SJCRH30 (cell line): ENCODE measurements at regions not wholly inside any gene's neighbourhood (a gene's known extent, or its start where the extent isn't known, plus 50 kb on each side); places are given as distances from the start of the nearest gene placed in this dataset.
"Not testable (repeated sequence)": the region's sequence is repeated elsewhere in the genome, so short reads cannot be mapped to it uniquely, and the experiment has no call there.

ENCODE experiments used
- DNase-seq, 2 experiments: peaks; one replicate each; pipeline ENCODE4 v3.0.0-alpha.2; 2015 to 2020
- H3K27ac ChIP-seq: fragments of 250-450 bp; sonication (Bioruptor Pico); 2 replicates; pipeline ENCODE4 v1.5.1; 2020; ENCODE audit warnings: mild to moderate bottlenecking, moderate library complexity
- H3K27me3 ChIP-seq: fragments of 250-450 bp; sonication (Bioruptor Pico); 2 replicates; pipeline ENCODE4 v1.5.1; 2020; ENCODE audit warnings: mild to moderate bottlenecking, moderate library complexity
- H3K36me3 ChIP-seq: fragments of 250-450 bp; sonication (Bioruptor Pico); 2 replicates; pipeline ENCODE4 v1.5.1; 2020; ENCODE audit warnings: mild to moderate bottlenecking, moderate library complexity
- H3K4me1 ChIP-seq: fragments of 250-450 bp; sonication (Bioruptor Pico); 2 replicates; pipeline ENCODE4 v1.5.1; 2020; ENCODE audit warnings: mild to moderate bottlenecking, moderate library complexity
- H3K4me3 ChIP-seq: fragments of 250-450 bp; sonication (Bioruptor Pico); 2 replicates; pipeline ENCODE4 v1.5.1; 2020; ENCODE audit warnings: mild to moderate bottlenecking, moderate library complexity
- H3K9me3 ChIP-seq: fragments of 250-450 bp; sonication (Bioruptor Pico); replicated peaks from 2 replicates; pipeline ENCODE4 v1.5.1; 2020; ENCODE audit warnings: mild to moderate bottlenecking, moderate library complexity

GRCh38 chr9:117649126-117649525 lies 55.1 kb upstream of the TLR4 start:
- Histone ChIP-seq H3K9me3 (no peaks in the 10 kb centered on the region), H3K27ac (no peak overlapping the region), H3K4me3 (no peak overlapping the region), H3K36me3 (no peaks in the 10 kb centered on the region), H3K27me3 (peaks cover 4% of the 10 kb centered on the region; the same call in 1 of the 2 replicates), H3K4me1 (no peaks in the 10 kb centered on the region)
- DNase-seq = no peak

GRCh38 chr9:117644932-117645636 lies 59.1 kb upstream of the TLR4 start:
- peak overlapping the region; percentile 23; the same call in 1 of the 2 replicates for H3K4me3 ChIP-seq
- H3K27me3 ChIP-seq = peaks cover 2% of the 10 kb centered on the region; the same call in 1 of the 2 replicates
- no peak overlapping the region; the same call in 1 of the 2 replicates for H3K27ac ChIP-seq
- DNase-seq = no peak
- no peaks in the 10 kb centered on the region for H3K36me3 ChIP-seq
- H3K4me1 ChIP-seq = no peaks in the 10 kb centered on the region
- no peaks in the 10 kb centered on the region for H3K9me3 ChIP-seq

GRCh38 chr9:117644133-117644931 lies 59.9 kb upstream of the TLR4 start:
- Histone ChIP-seq H3K4me1 (no peaks in the 10 kb centered on the region), H3K27ac (peak overlapping the region; percentile 7; the same call in 1 of the 2 replicates), H3K4me3 (peak overlapping the region; percentile 23), H3K27me3 (no peaks in the 10 kb centered on the region), H3K9me3 (no peaks in the 10 kb centered on the region), H3K36me3 (no peaks in the 10 kb centered on the region)
- DNase-seq = peak; percentile 74 to 91

- no peaks in the 10 kb centered on the region for H3K4me1 ChIP-seq
- H3K4me3 ChIP-seq = no peak overlapping the region
- DNase-seq = no peak
- H3K27ac ChIP-seq = no peak overlapping the region
- H3K36me3 ChIP-seq = no peaks in the 10 kb centered on the region
- H3K9me3 ChIP-seq = no peaks in the 10 kb centered on the region; the same call in 1 of the 2 replicates
- no peaks in the 10 kb centered on the region for H3K27me3 ChIP-seq
Observed at GRCh38 chr9:117643288-117643654, 60.9 kb upstream of the TLR4 start.

GRCh38 chr9:117642571-117643287 lies 61.5 kb upstream of the TLR4 start:
- H3K27me3 ChIP-seq, H3K27ac ChIP-seq, H3K9me3 ChIP-seq, H3K4me1 ChIP-seq, H3K4me3 ChIP-seq, H3K36me3 ChIP-seq: not testable (repeated sequence)
- DNase-seq = peak in 1 of 2 experiments; percentile 3

- no peak overlapping the region for H3K27ac ChIP-seq
- H3K36me3 ChIP-seq = no peaks in the 10 kb centered on the region
- DNase-seq = no peak
- H3K4me1 ChIP-seq = no peaks in the 10 kb centered on the region
- no peak overlapping the region for H3K4me3 ChIP-seq
- H3K9me3 ChIP-seq = no peaks in the 10 kb centered on the region; the same call in 1 of the 2 replicates
- H3K27me3 ChIP-seq = no peaks in the 10 kb centered on the region
Observed at GRCh38 chr9:117636681-117637080, 67.5 kb upstream of the TLR4 start.

- H3K36me3 ChIP-seq = no peaks in the 10 kb centered on the region
- no peaks in the 10 kb centered on the region for H3K4me1 ChIP-seq
- peaks cover 13% of the 10 kb centered on the region; the same call in 1 of the 2 replicates for H3K9me3 ChIP-seq
- no peak overlapping the region for H3K4me3 ChIP-seq
- DNase-seq = no peak
- no peaks in the 10 kb centered on the region for H3K27me3 ChIP-seq
- no peak overlapping the region for H3K27ac ChIP-seq
Observed at GRCh38 chr9:117625154-117625553, 79.0 kb upstream of the TLR4 start.

- DNase-seq = no peak
- Histone ChIP-seq H3K27me3 (no peaks in the 10 kb centered on the region), H3K9me3 (peaks cover 13% of the 10 kb centered on the region; the same call in 1 of the 2 replicates), H3K27ac (no peak overlapping the region), H3K4me1 (no peaks in the 10 kb centered on the region), H3K36me3 (no peaks in the 10 kb centered on the region), H3K4me3 (no peak overlapping the region)
Observed at GRCh38 chr9:117624106-117624505, 80.1 kb upstream of the TLR4 start.

- peaks cover 1% of the 10 kb centered on the region for H3K4me1 ChIP-seq
- no peak overlapping the region for H3K4me3 ChIP-seq
- DNase-seq = no peak
- H3K9me3 ChIP-seq = peaks cover 13% of the 10 kb centered on the region; the same call in 1 of the 2 replicates
- no peaks in the 10 kb centered on the region for H3K27me3 ChIP-seq
- no peak overlapping the region for H3K27ac ChIP-seq
- H3K36me3 ChIP-seq = no peaks in the 10 kb centered on the region
Observed at GRCh38 chr9:117622347-117622746, 81.9 kb upstream of the TLR4 start.

GRCh38 chr9:117616431-117616831 lies 87.8 kb upstream of the TLR4 start:
- peak; percentile 55 to 59 for DNase-seq
- peak overlapping the region; percentile 4; the same call in 1 of the 2 replicates for H3K4me3 ChIP-seq
- H3K36me3 ChIP-seq = no peaks in the 10 kb centered on the region
- H3K27ac ChIP-seq = peak overlapping the region; percentile 41
- no peaks in the 10 kb centered on the region for H3K27me3 ChIP-seq
- H3K9me3 ChIP-seq = no peaks in the 10 kb centered on the region
- peaks cover 15% of the 10 kb centered on the region for H3K4me1 ChIP-seq

GRCh38 chr9:117612317-117612716 lies 91.9 kb upstream of the TLR4 start:
- no peak overlapping the region for H3K4me3 ChIP-seq
- no peaks in the 10 kb centered on the region for H3K9me3 ChIP-seq
- H3K4me1 ChIP-seq = peaks cover 19% of the 10 kb centered on the region
- no peaks in the 10 kb centered on the region for H3K27me3 ChIP-seq
- H3K27ac ChIP-seq = no peak overlapping the region
- no peaks in the 10 kb centered on the region for H3K36me3 ChIP-seq
- no peak for DNase-seq

- Histone ChIP-seq H3K27me3 (0 out of 2 replicates have a peak, but pooled peaks cover 5% of the 10 kb centered on the region), H3K27ac (no peak overlapping the region), H3K9me3 (peaks cover 5% of the 10 kb centered on the region), H3K36me3 (no peaks in the 10 kb centered on the region), H3K4me1 (no peaks in the 10 kb centered on the region), H3K4me3 (no peak overlapping the region)
- DNase-seq = no peak
Observed at GRCh38 chr9:117597977-117598376, 106.2 kb upstream of the TLR4 start.

GRCh38 chr9:117596678-117597077 lies 107.5 kb upstream of the TLR4 start:
- peaks cover 5% of the 10 kb centered on the region for H3K9me3 ChIP-seq
- H3K27ac ChIP-seq = no peak overlapping the region
- H3K4me1 ChIP-seq = no peaks in the 10 kb centered on the region
- H3K36me3 ChIP-seq = no peaks in the 10 kb centered on the region
- peak in 1 of 2 experiments; percentile 12 for DNase-seq
- 0 out of 2 replicates have a peak, but pooled peaks cover 5% of the 10 kb centered on the region for H3K27me3 ChIP-seq
- H3K4me3 ChIP-seq = no peak overlapping the region

- Histone ChIP-seq H3K4me3 (no peak overlapping the region), H3K4me1 (no peaks in the 10 kb centered on the region)
- no peak for DNase-seq
Observed at GRCh38 chr9:117595650-117596049, 108.6 kb upstream of the TLR4 start.

More at GRCh38 chr9:117595650-117596049, 108.6 kb upstream of the TLR4 start:
- 0 out of 2 replicates have a peak, but pooled peaks cover 5% of the 10 kb centered on the region for H3K27me3 ChIP-seq
- no peak overlapping the region for H3K27ac ChIP-seq
- no peaks in the 10 kb centered on the region for H3K36me3 ChIP-seq
- peaks cover under 1% of the 10 kb centered on the region; the same call in 1 of the 2 replicates for H3K9me3 ChIP-seq
